Spleen (tissue), 11 donors: ENCODE measurements at regions not wholly inside any gene's neighbourhood (a gene's known extent, or its start where the extent isn't known, plus 50 kb on each side); places are given as distances from the start of the nearest gene placed in this dataset.

Source experiments
- DNase-seq: peaks from one replicate; pipeline ENCODE4 v3.0.0-alpha.2; 2020
- H3K27ac ChIP-seq, 8 donors: fragments of 200-600 bp; sonication (generic) in 7 of 8; 1 replicate in 4 of 8; 2 replicates in 4 of 8; pipeline versions ENCODE4 v1.5.0 to v1.8.0; 2016 to 2021; ENCODE audit warnings: inconsistent platforms in 4 of 8, mild to moderate bottlenecking in 4 of 8, moderate library complexity in 1 of 8
- H3K27me3 ChIP-seq, 7 donors: fragments of 200-600 bp; sonication (generic) in 6 of 7; replicated peaks in 1 of 7; 1 replicate in 4 of 7; 2 replicates in 3 of 7; pipeline versions ENCODE4 v1.5.0 to v1.8.0; 2016 to 2021; ENCODE audit warnings: inconsistent platforms in 3 of 7, mild to moderate bottlenecking in 1 of 7
- H3K36me3 ChIP-seq, 6 donors: fragments of 200-600 bp; sonication (generic) in 5 of 6; 1 replicate in 4 of 6; 2 replicates in 2 of 6; pipeline versions ENCODE4 v1.5.0 to v1.8.0; 2016 to 2021; ENCODE audit warnings: inconsistent platforms in 2 of 6
- H3K4me1 ChIP-seq, 6 donors: fragments of 200-600 bp; sonication (generic) in 5 of 6; 1 replicate in 3 of 6; 2 replicates in 3 of 6; pipeline versions ENCODE4 v1.5.0 to v1.8.0; 2016 to 2021; ENCODE audit warnings: inconsistent platforms in 3 of 6
- H3K4me3 ChIP-seq, 8 donors: fragments of 200-600 bp; sonication (generic) in 7 of 8; 1 replicate in 4 of 8; 2 replicates in 4 of 8; pipeline versions ENCODE4 v1.5.0 to v1.8.0; 2016 to 2021; ENCODE audit warnings: inconsistent platforms in 4 of 8, mild to moderate bottlenecking in 4 of 8, moderate library complexity in 2 of 8
- H3K9me3 ChIP-seq, 8 donors: fragments of 200-600 bp; sonication (generic) in 7 of 8; 1 replicate in 4 of 8; 2 replicates in 4 of 8; pipeline versions ENCODE4 v1.5.0 to v1.8.0; 2016 to 2021; ENCODE audit warnings: inconsistent platforms in 4 of 8
- POLR2A ChIP-seq, 3 donors: fragments of 450-650 bp; IDR thresholded peaks; one replicate each; pipeline ENCODE4 v1.5.1; 2017; ENCODE audit warnings: antibody characterized with exemption in 3 of 3, mild to moderate bottlenecking in 1 of 3
- POLR2AphosphoS5 ChIP-seq, 3 donors: sonication (generic); formaldehyde crosslinking; IDR thresholded peaks; one replicate each; pipeline ENCODE4 v1.5.1; 2017; ENCODE audit warnings: antibody characterized with exemption in 3 of 3
- WGBS, 5 donors: extraction: QIAGEN DNeasy Blood & Tissue Kit in 3 of 5; methylation state at CpG; one replicate each; pipeline versions ENCODE4 v1.1.5 to v1.1.7; 2013 to 2018; 5-methylcytosine and 5-hydroxymethylcytosine counted together
- intact Hi-C: fragments of 100-400 bp; cut with DNase I; formaldehyde crosslinking; loops from one replicate; pipeline ENCODE4 v1.15.0; 2023; ENCODE audit warnings: low total_unique reads
- TF ChIP-seq, protein P1 (sequence below), 11 experiments: fragments of 200-600 bp in 7 of 11; fragments of 450-650 bp in 4 of 11; sonication (generic) in 4 of 11; IDR thresholded peaks in 8 of 11; conservative IDR thresholded peaks in 3 of 11; 1 replicate in 7 of 11; 2 replicates in 4 of 11; pipeline versions ENCODE4 v1.4.0 to v1.8.0; 2016 to 2021; ENCODE audit warnings: antibody characterized with exemption in 11 of 11, inconsistent platforms in 4 of 11, mild to moderate bottlenecking in 1 of 11
- donor health status: healthy with polysubstance abuse.
- donor health status: DM: no; HTN: no; CAD: no; lungs with moderate emphysema.
- donor health status: DM: no; HTN: no; CAD: no.
- donor health status: Bipolar disorder and iron deficiency.
- donor health status: healthy.
- donor health status: DM: no; HTN: no; CAD: no.
- donor health status: DM: yes; HTN: yes; CAD: no.

DNA sequence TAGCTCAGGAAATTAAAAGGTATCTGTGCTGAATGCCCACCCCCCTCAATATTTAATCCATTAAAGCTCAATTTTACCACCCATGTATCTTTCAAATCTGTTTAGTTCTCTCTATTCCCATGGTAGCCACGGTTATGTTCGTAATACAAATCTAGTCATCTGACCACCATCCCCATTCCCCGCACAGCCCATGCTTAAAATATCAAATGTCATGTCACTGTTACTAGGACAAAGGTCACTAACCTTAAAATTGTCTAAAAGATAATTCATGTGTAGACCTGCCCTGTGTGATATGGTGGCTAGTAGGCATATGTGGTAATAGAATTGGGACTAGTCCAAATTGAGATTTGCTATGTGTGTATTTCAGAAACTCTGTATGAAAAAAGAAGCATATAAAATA lies 728.5 kb upstream of the B3GALT2 start:
- TF ChIP-seq, protein P1, sequence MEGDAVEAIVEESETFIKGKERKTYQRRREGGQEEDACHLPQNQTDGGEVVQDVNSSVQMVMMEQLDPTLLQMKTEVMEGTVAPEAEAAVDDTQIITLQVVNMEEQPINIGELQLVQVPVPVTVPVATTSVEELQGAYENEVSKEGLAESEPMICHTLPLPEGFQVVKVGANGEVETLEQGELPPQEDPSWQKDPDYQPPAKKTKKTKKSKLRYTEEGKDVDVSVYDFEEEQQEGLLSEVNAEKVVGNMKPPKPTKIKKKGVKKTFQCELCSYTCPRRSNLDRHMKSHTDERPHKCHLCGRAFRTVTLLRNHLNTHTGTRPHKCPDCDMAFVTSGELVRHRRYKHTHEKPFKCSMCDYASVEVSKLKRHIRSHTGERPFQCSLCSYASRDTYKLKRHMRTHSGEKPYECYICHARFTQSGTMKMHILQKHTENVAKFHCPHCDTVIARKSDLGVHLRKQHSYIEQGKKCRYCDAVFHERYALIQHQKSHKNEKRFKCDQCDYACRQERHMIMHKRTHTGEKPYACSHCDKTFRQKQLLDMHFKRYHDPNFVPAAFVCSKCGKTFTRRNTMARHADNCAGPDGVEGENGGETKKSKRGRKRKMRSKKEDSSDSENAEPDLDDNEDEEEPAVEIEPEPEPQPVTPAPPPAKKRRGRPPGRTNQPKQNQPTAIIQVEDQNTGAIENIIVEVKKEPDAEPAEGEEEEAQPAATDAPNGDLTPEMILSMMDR (IDR thresholded peaks at IDR 0.05 in 8 of 11, conservative IDR thresholded peaks at IDR 0.05 in 3 of 11) = no peak
- TF ChIP-seq POLR2A (IDR thresholded peaks at IDR 0.05) = no peak
- no peak for TF ChIP-seq POLR2AphosphoS5 (IDR thresholded peaks at IDR 0.05)
- intact Hi-C loops = no loop called here

DNA sequence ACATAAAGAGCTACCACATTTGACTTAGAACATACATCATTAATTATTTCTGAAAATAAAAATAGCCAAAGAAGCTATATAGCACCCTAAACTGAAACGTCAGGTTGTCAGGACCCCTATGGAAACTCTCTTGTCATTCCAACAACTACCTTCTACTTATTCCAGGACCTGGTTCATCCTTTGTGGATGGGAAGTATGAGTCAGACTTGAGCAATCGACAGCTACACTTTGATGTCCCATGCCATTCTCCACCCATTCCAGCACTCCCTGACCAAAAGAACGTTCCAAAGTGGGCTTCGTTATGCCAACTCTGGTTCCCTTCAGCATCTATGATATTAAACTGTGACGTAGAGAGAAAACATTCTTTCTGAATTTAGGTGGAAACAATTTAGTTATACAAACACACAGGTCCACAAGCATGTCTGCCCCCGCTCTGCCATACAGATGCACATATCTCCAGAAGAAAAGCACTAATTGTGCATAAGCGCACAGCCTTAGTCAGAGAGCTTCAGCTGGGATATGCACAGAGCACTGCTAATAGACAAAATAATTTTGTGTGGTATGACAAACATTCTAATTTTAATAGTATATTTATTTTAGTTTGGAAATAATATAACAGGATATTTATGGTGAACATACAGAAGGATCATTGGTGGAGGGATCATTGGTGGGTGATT lies 723.1 kb upstream of the B3GALT2 start:
- H3K27me3 ChIP-seq = no peaks in the 10 kb centered on the region
- intact Hi-C loops = no loop called here
- no peak overlapping the region for H3K4me3 ChIP-seq
- H3K36me3 ChIP-seq = no peaks in the 10 kb centered on the region
- TF ChIP-seq, protein P1 (IDR thresholded peaks at IDR 0.05 in 8 of 11, conservative IDR thresholded peaks at IDR 0.05 in 3 of 11) = no peak
- no peak for TF ChIP-seq POLR2AphosphoS5 (IDR thresholded peaks at IDR 0.05)
- TF ChIP-seq POLR2A (IDR thresholded peaks at IDR 0.05) = no peak
- H3K4me1 ChIP-seq = no peaks in the 10 kb centered on the region
- H3K27ac ChIP-seq = no peak overlapping the region
- WGBS, 5 donors = 72 to 79% (median 75%) methylated on average over 7 of the region's 7 CpGs
- H3K9me3 ChIP-seq = no peaks in the 10 kb centered on the region
- no peak for DNase-seq

More for the DNA sequence above, 728.5 kb upstream of the B3GALT2 start:
- H3K36me3 ChIP-seq = no peaks in the 10 kb centered on the region
- no peaks in the 10 kb centered on the region for H3K4me1 ChIP-seq
- DNase-seq = no peak
- no peaks in the 10 kb centered on the region for H3K9me3 ChIP-seq
- 90 to 96% (median 94%) methylated on average over 3 of the region's 3 CpGs for WGBS, 5 donors
- H3K27ac ChIP-seq = no peak overlapping the region
- H3K27me3 ChIP-seq = no peaks in the 10 kb centered on the region
- no peak overlapping the region for H3K4me3 ChIP-seq

DNA sequence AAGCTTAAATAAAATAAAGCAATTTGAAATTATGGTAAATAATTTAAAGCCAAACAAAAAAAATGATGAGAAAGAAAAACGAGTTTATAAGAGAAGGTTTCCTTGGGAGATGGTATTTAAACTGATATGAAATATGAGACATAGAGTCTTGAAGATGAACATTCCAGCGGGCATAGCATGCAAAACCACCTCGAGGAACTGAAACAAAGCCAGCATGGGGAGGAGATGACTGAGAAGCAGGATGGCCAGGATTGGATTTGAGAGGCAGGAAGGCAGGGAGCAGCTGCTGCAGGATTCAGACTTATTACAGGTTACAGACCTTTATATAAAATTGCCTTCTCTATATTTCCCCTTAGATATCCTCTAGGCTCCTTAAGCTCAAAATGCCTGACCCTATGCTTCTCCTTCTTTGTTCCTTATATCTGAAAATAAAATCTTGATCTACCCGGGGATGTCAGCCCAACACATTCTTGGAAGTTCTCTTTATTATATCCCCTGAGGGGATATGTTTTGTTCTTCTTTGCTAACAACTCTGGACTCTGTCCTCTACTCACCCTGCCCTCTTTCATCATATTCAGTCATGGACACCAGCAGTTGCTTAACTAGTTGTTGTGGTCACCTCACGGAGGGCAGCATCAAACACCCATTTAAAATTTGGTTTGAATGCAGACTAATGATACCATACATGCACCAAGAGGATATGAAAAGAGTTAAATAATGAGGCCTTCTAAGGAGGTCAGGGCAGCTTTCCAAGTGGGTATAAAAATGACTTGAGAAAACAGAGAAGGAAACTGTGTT lies 719.1 kb upstream of the B3GALT2 start:
- DNase-seq = no peak
- intact Hi-C loops = no loop called here
- Histone ChIP-seq H3K27me3 (no peaks in the 10 kb centered on the region), H3K9me3 (no peaks in the 10 kb centered on the region), H3K4me1 (no peaks in the 10 kb centered on the region), H3K36me3 (no peaks in the 10 kb centered on the region), H3K4me3 (no peak overlapping the region), H3K27ac (no peak overlapping the region)
- 63 to 82% (median 71%) methylated on average over 5 of the region's 5 CpGs for WGBS, 5 donors
- TF ChIP-seq POLR2A (IDR thresholded peaks at IDR 0.05) = no peak
- TF ChIP-seq POLR2AphosphoS5 (IDR thresholded peaks at IDR 0.05) = no peak
- TF ChIP-seq, protein P1 (IDR thresholded peaks at IDR 0.05 in 8 of 11, conservative IDR thresholded peaks at IDR 0.05 in 3 of 11) = no peak

DNA sequence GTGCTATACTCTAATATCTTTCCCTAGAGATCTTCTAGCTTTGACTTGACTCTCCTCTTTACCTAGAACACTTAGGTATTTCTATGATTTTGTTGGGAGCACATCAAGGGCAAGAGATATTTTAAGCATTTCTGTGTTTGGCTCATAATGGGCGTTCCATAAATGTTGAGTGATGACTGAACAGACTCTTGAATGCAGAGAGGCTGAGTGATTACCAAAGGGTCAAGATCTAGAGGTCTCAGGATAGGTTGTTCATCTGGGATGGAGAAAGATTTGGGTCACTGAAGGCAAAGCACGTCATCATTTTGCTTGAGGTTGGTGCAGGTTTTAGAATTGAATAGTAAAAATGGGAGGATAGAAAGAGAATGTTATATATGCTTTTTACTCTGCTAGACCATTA lies 705.4 kb upstream of the B3GALT2 start:
- H3K9me3 ChIP-seq = no peaks in the 10 kb centered on the region
- H3K27ac ChIP-seq = no peak overlapping the region
- TF ChIP-seq POLR2AphosphoS5 (IDR thresholded peaks at IDR 0.05) (no peak), POLR2A (IDR thresholded peaks at IDR 0.05) (no peak)
- TF ChIP-seq, protein P1 (IDR thresholded peaks at IDR 0.05 in 8 of 11, conservative IDR thresholded peaks at IDR 0.05 in 3 of 11) = no peak
- no peak for DNase-seq
- H3K4me3 ChIP-seq = no peak overlapping the region
- no peaks in the 10 kb centered on the region for H3K27me3 ChIP-seq
- no peaks in the 10 kb centered on the region for H3K4me1 ChIP-seq
- 70 to 84% (median 73%) methylated on average over 2 of the region's 2 CpGs for WGBS, 5 donors
- no peaks in the 10 kb centered on the region for H3K36me3 ChIP-seq
- intact Hi-C loops = no loop called here
